WTC11 (cell line): ENCODE measurements at regions not wholly inside any gene's neighbourhood (a gene's known extent, or its start where the extent isn't known, plus 50 kb on each side); places are given as distances from the start of the nearest gene placed in this dataset.

Source experiments
- ATAC-seq: fragments of 200-7000 bp; cut with Tn5 transposase; 2 replicates; pipeline ENCODE4 v1.10.0; 2021; ENCODE audit warnings: mild to moderate bottlenecking, moderate library complexity
- CTCF ChIA-PET: fragments of 300-600 bp; sonication (Branson Sonifier 250); formaldehyde crosslinking; loops from one replicate; lab custom pipeline; 2021; ENCODE audit warnings: antibody characterized with exemption; lab: Charles Lee
- POLR2A ChIA-PET: fragments of 350-600 bp; sonication (Branson Sonifier 250); formaldehyde crosslinking; loops from one replicate; lab custom pipeline; 2021; ENCODE audit warnings: antibody characterized with exemption; lab: Charles Lee
- DNase-seq: peaks from one replicate; pipeline ENCODE4 v3.0.0; 2021; ENCODE audit warnings: low spot score
- H3K27ac Mint-ChIP-seq: 2 replicates; pipeline ENCODE4 v1.8.0; 2021; ENCODE audit warnings: mixed read lengths
- H3K27me3 Mint-ChIP-seq: 2 replicates; pipeline ENCODE4 v1.8.0; 2021; ENCODE audit warnings: low read depth, mild to moderate bottlenecking, moderate library complexity, mixed read lengths
- H3K36me3 Mint-ChIP-seq: 2 replicates; pipeline ENCODE4 v1.8.0; 2021; ENCODE audit warnings: mixed read lengths
- H3K4me1 Mint-ChIP-seq: 2 replicates; pipeline ENCODE4 v1.8.0; 2022; ENCODE audit warnings: mixed read lengths
- H3K4me3 Mint-ChIP-seq: 2 replicates; pipeline ENCODE4 v1.8.0; 2021; ENCODE audit warnings: mild to moderate bottlenecking, moderate library complexity, mixed read lengths
- H3K9me3 Mint-ChIP-seq: 2 replicates; pipeline ENCODE4 v1.8.0; 2021; ENCODE audit warnings: mixed read lengths
- CBFB ChIP-seq: sonication (generic); formaldehyde crosslinking; IDR thresholded peaks from 2 replicates; pipeline ENCODE4 v1.8.1; 2022; ENCODE audit warnings: mild to moderate bottlenecking, low read depth, missing genetic modification reagents
- ETV6 ChIP-seq: sonication (generic); formaldehyde crosslinking; IDR thresholded peaks from 2 replicates; pipeline ENCODE4 v1.8.1; 2022; ENCODE audit warnings: mild to moderate bottlenecking, missing genetic modification reagents
- NFYB ChIP-seq: sonication (generic); formaldehyde crosslinking; conservative IDR thresholded peaks from 2 replicates; pipeline ENCODE4 v1.8.0; 2022; ENCODE audit warnings: low read depth, missing genetic modification reagents
- NR1H2 ChIP-seq: sonication (generic); formaldehyde crosslinking; IDR thresholded peaks from 2 replicates; pipeline ENCODE4 v1.9.0; 2021; ENCODE audit warnings: mild to moderate bottlenecking, moderate library complexity, missing genetic modification reagents
- ZBTB21 ChIP-seq: sonication (generic); formaldehyde crosslinking; IDR thresholded peaks from 2 replicates; pipeline ENCODE4 v1.8.1; 2023; ENCODE audit warnings: mild to moderate bottlenecking, missing genetic modification reagents, borderline replicate concordance
- ZNF416 ChIP-seq: fragments of 250-450 bp; sonication (Bioruptor Pico); IDR thresholded peaks from 2 replicates; pipeline ENCODE4 v1.9.0; 2021; ENCODE audit warnings: mild to moderate bottlenecking, inconsistent platforms
- TF ChIP-seq, protein P1 (sequence below): fragments of 250-450 bp; sonication (Bioruptor Pico); conservative IDR thresholded peaks from 2 replicates; pipeline ENCODE4 v1.9.0; 2021; ENCODE audit warnings: mild to moderate bottlenecking
- TF ChIP-seq, protein P2 (sequence below): sonication (generic); formaldehyde crosslinking; conservative IDR thresholded peaks from 2 replicates; pipeline ENCODE4 v1.8.1; 2023; ENCODE audit warnings: mild to moderate bottlenecking, low read depth, missing genetic modification reagents, moderate library complexity
- TF ChIP-seq, protein P3 (sequence below): sonication (generic); formaldehyde crosslinking; IDR thresholded peaks from 2 replicates; pipeline ENCODE4 v1.8.0; 2022; ENCODE audit warnings: mild to moderate bottlenecking, missing genetic modification reagents
- TF ChIP-seq, protein P4 (sequence below): sonication (generic); formaldehyde crosslinking; IDR thresholded peaks from 2 replicates; pipeline ENCODE4 v1.8.0; 2023; ENCODE audit warnings: mild to moderate bottlenecking, missing genetic modification reagents
- TF ChIP-seq, protein P5 (sequence below): sonication (generic); formaldehyde crosslinking; IDR thresholded peaks from 2 replicates; pipeline ENCODE4 v1.8.0; 2022; ENCODE audit warnings: mild to moderate bottlenecking, missing genetic modification reagents

DNA sequence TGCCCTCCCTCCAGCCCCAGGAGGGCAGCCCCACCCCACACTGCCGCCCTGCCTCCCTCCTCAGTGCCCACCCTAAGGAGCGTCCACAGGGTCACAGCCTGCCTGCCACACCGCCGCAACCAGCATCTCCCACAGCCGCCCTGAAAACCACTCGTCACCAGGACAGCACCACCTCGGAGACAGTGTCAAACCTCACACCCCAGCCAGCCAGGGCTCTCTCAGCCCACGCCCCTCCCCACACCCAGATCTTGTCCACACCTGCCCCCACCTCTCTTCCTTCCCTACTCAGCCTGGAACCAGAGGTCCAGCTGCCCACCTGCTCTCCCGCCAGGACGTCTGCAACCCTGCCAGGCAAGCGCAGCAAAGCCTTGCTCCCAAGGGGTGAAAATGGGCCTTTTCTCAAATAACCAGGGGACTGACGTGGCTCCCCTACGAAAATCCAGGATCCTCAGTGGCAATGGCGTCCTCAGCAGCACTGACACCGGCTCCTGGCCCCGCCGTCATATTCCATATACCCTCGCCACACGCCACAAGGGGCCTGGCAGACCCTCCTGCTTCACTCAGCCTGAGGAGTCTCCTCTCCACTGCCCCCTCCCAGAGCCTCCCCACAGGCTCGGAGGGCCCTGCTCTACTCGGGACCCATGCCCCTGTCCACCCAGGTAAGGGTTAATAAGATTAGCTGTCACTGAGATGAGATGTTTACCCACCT is 71.0 kb upstream of the ADAMTS2 start (continued):
- TF ChIP-seq, protein P1, sequence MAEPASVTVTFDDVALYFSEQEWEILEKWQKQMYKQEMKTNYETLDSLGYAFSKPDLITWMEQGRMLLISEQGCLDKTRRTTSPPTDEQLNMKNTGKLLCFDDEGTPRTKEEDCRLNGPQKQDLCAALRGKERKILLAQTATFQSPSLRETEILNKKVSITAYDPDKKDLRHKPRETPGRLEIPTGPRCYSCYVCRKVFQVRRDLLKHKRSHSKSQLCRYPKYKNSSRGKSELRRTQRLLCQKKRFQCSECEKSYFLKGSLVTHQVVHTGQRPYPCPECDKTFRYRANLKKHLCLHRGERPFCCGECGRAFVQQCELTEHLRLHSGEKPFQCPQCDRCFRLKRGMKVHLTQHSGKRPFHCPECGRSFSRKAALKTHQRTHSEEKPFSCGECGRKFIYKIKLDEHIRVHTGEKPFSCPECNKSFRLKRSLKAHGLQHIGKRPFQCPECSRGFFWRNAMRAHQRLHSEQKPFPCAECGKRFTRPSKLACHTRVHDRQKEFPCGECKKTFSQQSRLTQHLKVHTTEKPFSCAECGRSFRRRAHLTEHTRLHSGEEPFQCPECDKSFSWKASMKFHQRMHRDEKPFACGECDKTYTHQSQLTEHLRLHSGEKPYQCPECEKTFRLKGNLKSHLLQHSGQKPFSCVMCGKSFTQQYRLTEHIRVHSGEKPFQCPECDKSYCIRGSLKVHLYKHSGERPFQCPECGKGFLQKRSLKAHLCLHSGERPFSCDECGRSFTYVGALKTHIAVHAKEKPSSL (CRISPR knock-in tag) = no peak
- TF ChIP-seq, protein P2, sequence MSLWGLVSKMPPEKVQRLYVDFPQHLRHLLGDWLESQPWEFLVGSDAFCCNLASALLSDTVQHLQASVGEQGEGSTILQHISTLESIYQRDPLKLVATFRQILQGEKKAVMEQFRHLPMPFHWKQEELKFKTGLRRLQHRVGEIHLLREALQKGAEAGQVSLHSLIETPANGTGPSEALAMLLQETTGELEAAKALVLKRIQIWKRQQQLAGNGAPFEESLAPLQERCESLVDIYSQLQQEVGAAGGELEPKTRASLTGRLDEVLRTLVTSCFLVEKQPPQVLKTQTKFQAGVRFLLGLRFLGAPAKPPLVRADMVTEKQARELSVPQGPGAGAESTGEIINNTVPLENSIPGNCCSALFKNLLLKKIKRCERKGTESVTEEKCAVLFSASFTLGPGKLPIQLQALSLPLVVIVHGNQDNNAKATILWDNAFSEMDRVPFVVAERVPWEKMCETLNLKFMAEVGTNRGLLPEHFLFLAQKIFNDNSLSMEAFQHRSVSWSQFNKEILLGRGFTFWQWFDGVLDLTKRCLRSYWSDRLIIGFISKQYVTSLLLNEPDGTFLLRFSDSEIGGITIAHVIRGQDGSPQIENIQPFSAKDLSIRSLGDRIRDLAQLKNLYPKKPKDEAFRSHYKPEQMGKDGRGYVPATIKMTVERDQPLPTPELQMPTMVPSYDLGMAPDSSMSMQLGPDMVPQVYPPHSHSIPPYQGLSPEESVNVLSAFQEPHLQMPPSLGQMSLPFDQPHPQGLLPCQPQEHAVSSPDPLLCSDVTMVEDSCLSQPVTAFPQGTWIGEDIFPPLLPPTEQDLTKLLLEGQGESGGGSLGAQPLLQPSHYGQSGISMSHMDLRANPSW (CRISPR knock-in tag) = no peak
- TF ChIP-seq ZBTB21 (no peak), CBFB (no peak), NFYB (CRISPR knock-in tag) (no peak), ETV6 (CRISPR knock-in tag) (no peak), NR1H2 (CRISPR knock-in tag) (no peak)
- TF ChIP-seq, protein P3, sequence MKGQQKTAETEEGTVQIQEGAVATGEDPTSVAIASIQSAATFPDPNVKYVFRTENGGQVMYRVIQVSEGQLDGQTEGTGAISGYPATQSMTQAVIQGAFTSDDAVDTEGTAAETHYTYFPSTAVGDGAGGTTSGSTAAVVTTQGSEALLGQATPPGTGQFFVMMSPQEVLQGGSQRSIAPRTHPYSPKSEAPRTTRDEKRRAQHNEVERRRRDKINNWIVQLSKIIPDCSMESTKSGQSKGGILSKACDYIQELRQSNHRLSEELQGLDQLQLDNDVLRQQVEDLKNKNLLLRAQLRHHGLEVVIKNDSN (CRISPR knock-in tag) = no peak
- TF ChIP-seq, protein P4, sequence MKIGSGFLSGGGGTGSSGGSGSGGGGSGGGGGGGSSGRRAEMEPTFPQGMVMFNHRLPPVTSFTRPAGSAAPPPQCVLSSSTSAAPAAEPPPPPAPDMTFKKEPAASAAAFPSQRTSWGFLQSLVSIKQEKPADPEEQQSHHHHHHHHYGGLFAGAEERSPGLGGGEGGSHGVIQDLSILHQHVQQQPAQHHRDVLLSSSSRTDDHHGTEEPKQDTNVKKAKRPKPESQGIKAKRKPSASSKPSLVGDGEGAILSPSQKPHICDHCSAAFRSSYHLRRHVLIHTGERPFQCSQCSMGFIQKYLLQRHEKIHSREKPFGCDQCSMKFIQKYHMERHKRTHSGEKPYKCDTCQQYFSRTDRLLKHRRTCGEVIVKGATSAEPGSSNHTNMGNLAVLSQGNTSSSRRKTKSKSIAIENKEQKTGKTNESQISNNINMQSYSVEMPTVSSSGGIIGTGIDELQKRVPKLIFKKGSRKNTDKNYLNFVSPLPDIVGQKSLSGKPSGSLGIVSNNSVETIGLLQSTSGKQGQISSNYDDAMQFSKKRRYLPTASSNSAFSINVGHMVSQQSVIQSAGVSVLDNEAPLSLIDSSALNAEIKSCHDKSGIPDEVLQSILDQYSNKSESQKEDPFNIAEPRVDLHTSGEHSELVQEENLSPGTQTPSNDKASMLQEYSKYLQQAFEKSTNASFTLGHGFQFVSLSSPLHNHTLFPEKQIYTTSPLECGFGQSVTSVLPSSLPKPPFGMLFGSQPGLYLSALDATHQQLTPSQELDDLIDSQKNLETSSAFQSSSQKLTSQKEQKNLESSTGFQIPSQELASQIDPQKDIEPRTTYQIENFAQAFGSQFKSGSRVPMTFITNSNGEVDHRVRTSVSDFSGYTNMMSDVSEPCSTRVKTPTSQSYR (CRISPR knock-in tag) = no peak

DNA sequence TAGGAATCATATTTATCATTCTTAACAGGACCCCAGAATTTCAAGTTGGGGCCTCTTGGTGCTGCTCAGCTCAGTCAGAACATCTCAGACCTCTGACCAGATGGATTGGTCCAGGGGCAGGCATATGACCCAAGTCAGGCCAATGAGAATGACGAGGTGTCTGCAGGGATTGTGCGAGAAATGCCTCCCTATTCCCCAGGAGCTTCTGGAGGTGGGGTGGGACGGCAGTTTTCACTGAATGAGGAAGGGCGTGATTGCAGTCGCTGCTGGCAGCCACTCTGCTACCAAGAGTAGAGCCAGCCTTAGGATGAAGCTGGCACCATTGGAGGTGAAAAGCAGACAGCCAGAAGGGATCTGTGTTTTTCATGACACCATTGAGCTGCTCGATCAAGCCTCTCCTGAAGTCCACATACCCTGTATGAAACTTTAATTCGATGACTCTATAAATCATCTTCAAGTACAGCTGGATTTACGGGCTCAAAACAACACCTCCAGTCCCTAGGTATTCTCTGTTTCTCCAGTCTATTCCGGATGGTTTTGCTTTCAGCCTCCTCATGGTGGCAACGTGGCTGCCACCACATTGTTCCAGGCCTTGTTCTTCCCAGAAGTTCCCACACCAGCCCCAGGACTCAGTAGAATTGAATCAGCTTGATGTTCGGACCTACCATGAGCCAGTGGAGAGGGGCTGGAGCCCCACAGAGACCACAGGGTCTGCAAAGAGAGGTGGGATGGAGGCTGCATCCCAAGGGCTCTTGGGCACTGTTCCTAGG is 70.2 kb upstream of the ADAMTS2 start:
- Mint-ChIP-seq H3K9me3 (peaks cover 7% of the 10 kb centered on the region; the same call in 1 of the 2 replicates), H3K27ac (no peak overlapping the region), H3K36me3 (no peaks in the 10 kb centered on the region), H3K4me1 (no peaks in the 10 kb centered on the region), H3K4me3 (no peak overlapping the region), H3K27me3 (no peaks in the 10 kb centered on the region)
- ChIA-PET POLR2A (no interaction called here), CTCF (no interaction called here)
- ATAC-seq (no peak), DNase-seq (no peak)
- no peak for TF ChIP-seq ZNF416 (CRISPR knock-in tag)
- TF ChIP-seq, protein P5, sequence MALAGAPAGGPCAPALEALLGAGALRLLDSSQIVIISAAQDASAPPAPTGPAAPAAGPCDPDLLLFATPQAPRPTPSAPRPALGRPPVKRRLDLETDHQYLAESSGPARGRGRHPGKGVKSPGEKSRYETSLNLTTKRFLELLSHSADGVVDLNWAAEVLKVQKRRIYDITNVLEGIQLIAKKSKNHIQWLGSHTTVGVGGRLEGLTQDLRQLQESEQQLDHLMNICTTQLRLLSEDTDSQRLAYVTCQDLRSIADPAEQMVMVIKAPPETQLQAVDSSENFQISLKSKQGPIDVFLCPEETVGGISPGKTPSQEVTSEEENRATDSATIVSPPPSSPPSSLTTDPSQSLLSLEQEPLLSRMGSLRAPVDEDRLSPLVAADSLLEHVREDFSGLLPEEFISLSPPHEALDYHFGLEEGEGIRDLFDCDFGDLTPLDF (CRISPR knock-in tag) = no peak
